ENCODE measurements at regions not wholly inside any gene's neighbourhood (a gene's known extent, or its start where the extent isn't known, plus 50 kb on each side); places are given as distances from the start of the nearest gene placed in this dataset.
"Not testable (repeated sequence)": the region's sequence is repeated elsewhere in the genome, so short reads cannot be mapped to it uniquely, and the experiment has no call there.

DNA sequence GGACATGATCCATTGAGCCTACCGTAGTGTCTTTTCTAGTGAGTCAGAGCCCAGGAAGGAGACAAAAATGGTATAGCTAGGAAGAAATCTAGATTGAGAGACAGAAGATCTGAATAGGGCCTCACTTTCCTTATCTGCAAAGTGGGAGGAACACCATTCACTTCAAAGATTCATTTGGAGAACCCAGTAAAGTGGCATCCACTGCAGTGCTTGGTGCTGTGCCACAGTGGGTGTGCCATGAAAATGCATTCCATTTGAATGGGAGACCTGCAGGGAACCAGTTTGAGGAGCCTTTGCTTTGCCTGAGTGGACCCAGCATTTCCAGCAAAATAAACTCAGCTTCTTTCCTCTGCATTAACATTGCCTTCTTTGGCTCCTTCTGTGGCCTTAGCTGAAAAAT, 470.5 kb upstream of the CADM1 start (continued):
- TF ChIP-seq, protein P1, sequence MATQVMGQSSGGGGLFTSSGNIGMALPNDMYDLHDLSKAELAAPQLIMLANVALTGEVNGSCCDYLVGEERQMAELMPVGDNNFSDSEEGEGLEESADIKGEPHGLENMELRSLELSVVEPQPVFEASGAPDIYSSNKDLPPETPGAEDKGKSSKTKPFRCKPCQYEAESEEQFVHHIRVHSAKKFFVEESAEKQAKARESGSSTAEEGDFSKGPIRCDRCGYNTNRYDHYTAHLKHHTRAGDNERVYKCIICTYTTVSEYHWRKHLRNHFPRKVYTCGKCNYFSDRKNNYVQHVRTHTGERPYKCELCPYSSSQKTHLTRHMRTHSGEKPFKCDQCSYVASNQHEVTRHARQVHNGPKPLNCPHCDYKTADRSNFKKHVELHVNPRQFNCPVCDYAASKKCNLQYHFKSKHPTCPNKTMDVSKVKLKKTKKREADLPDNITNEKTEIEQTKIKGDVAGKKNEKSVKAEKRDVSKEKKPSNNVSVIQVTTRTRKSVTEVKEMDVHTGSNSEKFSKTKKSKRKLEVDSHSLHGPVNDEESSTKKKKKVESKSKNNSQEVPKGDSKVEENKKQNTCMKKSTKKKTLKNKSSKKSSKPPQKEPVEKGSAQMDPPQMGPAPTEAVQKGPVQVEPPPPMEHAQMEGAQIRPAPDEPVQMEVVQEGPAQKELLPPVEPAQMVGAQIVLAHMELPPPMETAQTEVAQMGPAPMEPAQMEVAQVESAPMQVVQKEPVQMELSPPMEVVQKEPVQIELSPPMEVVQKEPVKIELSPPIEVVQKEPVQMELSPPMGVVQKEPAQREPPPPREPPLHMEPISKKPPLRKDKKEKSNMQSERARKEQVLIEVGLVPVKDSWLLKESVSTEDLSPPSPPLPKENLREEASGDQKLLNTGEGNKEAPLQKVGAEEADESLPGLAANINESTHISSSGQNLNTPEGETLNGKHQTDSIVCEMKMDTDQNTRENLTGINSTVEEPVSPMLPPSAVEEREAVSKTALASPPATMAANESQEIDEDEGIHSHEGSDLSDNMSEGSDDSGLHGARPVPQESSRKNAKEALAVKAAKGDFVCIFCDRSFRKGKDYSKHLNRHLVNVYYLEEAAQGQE (IDR thresholded peaks at IDR 0.05): no peak

DNA sequence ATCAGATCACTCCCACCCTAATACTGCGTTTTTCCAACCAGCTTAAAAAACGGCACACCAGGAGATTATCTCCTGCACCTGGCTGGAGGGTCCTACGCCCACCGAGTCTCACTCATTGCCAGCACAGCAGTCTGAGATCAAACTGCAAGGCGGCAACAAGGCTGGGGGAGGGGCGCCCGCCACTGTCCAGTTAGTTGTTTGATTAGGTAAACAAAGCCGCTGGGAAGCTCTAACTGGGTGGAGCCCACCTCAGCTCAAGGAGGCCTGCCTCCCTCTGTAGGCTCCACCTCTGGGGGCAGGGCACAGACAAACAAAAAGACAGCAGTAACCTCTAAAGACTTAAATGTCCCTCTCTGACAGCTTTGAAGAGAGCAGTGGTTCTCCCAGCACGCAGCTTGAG, 463.0 kb upstream of the CADM1 start:
- not testable (repeated sequence) for H3K36me3 ChIP-seq (ENCODE audit: control insufficient read depth in 4 of 4, insufficient read depth in 3 of 4, low read depth in 1 of 4, low read length in 3 of 4); H3K4me1 ChIP-seq (ENCODE audit: control insufficient read depth in 4 of 4, insufficient read depth in 4 of 4, low read length in 3 of 4); DNase-seq (ENCODE audit: low spot score); H3K27me3 ChIP-seq (ENCODE audit: control insufficient read depth in 4 of 4, insufficient read depth in 4 of 4, low read length in 3 of 4); H3K27ac ChIP-seq (ENCODE audit: low read depth in 1 of 2, low read length in 2 of 2); H3K9ac ChIP-seq (ENCODE audit: low read depth in 1 of 2, low read length in 2 of 2); H3K9me3 ChIP-seq (ENCODE audit: control insufficient read depth in 4 of 4, low read length in 3 of 4); H3K4me3 ChIP-seq (ENCODE audit: low read depth in 1 of 3, low read length in 3 of 3)
- 31% methylated on average over 9 of the region's 9 CpGs for WGBS

DNA sequence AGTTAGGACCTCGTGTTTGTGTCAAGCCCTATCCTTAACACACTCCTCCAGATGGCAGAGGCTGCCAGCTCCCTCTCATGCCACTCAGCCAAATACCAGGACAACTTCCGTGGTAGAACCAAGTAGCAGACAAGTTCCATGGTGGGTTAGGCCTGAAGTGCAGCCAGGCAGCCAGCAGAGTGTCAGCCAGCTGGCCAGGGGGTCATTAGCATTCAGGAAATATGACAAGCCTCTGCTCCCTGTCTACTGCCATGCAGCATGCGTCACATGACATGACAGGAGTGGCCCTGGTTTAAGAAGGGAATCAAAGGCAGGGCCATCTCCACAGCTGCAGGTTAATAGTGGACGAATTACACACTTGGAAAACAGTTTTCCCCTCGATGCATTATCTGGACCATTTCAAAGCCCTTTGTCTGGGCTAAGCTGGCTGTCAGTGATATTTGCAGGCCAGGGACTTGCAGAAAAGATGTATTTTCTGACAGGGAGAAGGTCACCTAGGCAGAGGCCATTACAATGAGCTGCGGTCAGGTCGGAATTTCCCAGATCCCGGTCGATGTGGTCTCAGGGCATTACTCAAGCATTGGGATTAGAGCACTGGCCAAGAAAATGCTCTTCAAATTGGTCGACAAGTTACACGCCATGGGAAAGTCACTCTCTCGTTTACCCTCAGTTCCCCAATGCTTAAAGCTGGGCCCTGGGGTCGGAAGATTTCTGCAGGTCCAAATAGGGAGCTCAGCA, 461.7 kb upstream of the CADM1 start:
- WGBS: 80% methylated on average over 13 of the region's 13 CpGs
- no peak overlapping the region for H3K4me3 ChIP-seq (ENCODE audit: low read depth in 1 of 3, low read length in 3 of 3)
- H3K36me3 ChIP-seq (ENCODE audit: control insufficient read depth in 4 of 4, insufficient read depth in 3 of 4, low read depth in 1 of 4, low read length in 3 of 4): no peaks in the 10 kb centered on the region
- no peaks in the 10 kb centered on the region for H3K27me3 ChIP-seq (ENCODE audit: control insufficient read depth in 4 of 4, insufficient read depth in 4 of 4, low read length in 3 of 4)
- no peaks in the 10 kb centered on the region for H3K9me3 ChIP-seq (ENCODE audit: control insufficient read depth in 4 of 4, low read length in 3 of 4)
- no peak overlapping the region for H3K9ac ChIP-seq (ENCODE audit: low read depth in 1 of 2, low read length in 2 of 2)
- no peak overlapping the region for H3K27ac ChIP-seq (ENCODE audit: low read depth in 1 of 2, low read length in 2 of 2)
- H3K4me1 ChIP-seq (ENCODE audit: control insufficient read depth in 4 of 4, insufficient read depth in 4 of 4, low read length in 3 of 4): peaks cover 0 to 7% (median 2%) of the 10 kb centered on the region in 4 donors
- TF ChIP-seq, protein P2, sequence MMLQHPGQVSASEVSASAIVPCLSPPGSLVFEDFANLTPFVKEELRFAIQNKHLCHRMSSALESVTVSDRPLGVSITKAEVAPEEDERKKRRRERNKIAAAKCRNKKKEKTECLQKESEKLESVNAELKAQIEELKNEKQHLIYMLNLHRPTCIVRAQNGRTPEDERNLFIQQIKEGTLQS (IDR thresholded peaks at IDR 0.05): no peak
- TF ChIP-seq RAD21 (IDR thresholded peaks at IDR 0.05) (no peak), SP1 (IDR thresholded peaks at IDR 0.05) (no peak), YY1 (IDR thresholded peaks at IDR 0.05) (no peak), FOXA2 (IDR thresholded peaks at IDR 0.05) (no peak), TAF1 (conservative IDR thresholded peaks at IDR 0.05) (no peak), HNF4A (conservative IDR thresholded peaks at IDR 0.05) (no peak), RXRA (IDR thresholded peaks at IDR 0.05) (no peak), EGR1 (IDR thresholded peaks at IDR 0.05; ENCODE audit: low read depth in 2 of 2) (no peak), FOXA1 (IDR thresholded peaks at IDR 0.05) (no peak), HNF4G (IDR thresholded peaks at IDR 0.05) (no peak), JUND (IDR thresholded peaks at IDR 0.05) (no peak)
- TF ChIP-seq, protein P3, sequence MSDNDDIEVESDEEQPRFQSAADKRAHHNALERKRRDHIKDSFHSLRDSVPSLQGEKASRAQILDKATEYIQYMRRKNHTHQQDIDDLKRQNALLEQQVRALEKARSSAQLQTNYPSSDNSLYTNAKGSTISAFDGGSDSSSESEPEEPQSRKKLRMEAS (IDR thresholded peaks at IDR 0.05): no peak
- TF ChIP-seq, protein P4, sequence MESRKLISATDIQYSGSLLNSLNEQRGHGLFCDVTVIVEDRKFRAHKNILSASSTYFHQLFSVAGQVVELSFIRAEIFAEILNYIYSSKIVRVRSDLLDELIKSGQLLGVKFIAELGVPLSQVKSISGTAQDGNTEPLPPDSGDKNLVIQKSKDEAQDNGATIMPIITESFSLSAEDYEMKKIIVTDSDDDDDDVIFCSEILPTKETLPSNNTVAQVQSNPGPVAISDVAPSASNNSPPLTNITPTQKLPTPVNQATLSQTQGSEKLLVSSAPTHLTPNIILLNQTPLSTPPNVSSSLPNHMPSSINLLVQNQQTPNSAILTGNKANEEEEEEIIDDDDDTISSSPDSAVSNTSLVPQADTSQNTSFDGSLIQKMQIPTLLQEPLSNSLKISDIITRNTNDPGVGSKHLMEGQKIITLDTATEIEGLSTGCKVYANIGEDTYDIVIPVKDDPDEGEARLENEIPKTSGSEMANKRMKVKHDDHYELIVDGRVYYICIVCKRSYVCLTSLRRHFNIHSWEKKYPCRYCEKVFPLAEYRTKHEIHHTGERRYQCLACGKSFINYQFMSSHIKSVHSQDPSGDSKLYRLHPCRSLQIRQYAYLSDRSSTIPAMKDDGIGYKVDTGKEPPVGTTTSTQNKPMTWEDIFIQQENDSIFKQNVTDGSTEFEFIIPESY (IDR thresholded peaks at IDR 0.05): no peak
- TF ChIP-seq, protein P5, sequence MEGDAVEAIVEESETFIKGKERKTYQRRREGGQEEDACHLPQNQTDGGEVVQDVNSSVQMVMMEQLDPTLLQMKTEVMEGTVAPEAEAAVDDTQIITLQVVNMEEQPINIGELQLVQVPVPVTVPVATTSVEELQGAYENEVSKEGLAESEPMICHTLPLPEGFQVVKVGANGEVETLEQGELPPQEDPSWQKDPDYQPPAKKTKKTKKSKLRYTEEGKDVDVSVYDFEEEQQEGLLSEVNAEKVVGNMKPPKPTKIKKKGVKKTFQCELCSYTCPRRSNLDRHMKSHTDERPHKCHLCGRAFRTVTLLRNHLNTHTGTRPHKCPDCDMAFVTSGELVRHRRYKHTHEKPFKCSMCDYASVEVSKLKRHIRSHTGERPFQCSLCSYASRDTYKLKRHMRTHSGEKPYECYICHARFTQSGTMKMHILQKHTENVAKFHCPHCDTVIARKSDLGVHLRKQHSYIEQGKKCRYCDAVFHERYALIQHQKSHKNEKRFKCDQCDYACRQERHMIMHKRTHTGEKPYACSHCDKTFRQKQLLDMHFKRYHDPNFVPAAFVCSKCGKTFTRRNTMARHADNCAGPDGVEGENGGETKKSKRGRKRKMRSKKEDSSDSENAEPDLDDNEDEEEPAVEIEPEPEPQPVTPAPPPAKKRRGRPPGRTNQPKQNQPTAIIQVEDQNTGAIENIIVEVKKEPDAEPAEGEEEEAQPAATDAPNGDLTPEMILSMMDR (IDR thresholded peaks at IDR 0.05; ENCODE audit: low read depth, low read length, missing input control): no peak
- no peak for DNase-seq (ENCODE audit: low spot score)
